ENCODE measurements at regions not wholly inside any gene's neighbourhood (a gene's known extent, or its start where the extent isn't known, plus 50 kb on each side); places are given as distances from the start of the nearest gene placed in this dataset.

- no peak for DNase-seq (ENCODE audit: low read depth in 1 of 2, low spot score in 1 of 2)
- Histone ChIP-seq H3K27me3 (no peaks in the 10 kb centered on the region), H3K36me3 (no peaks in the 10 kb centered on the region), H3K4me3 (no peak overlapping the region), H3K27ac (no peak overlapping the region), H3K9me3 (ENCODE audit: low read depth) (no peaks in the 10 kb centered on the region), H3K4me1 (ENCODE audit: low read depth) (no peaks in the 10 kb centered on the region)
- no peak for TF ChIP-seq CTCF (IDR thresholded peaks at IDR 0.05; ENCODE audit: low read depth, low read length)
Observed at GRCh38 chr11:24357620-24358410, 139.0 kb upstream of the LUZP2 start.

GRCh38 chr11:24372491-24372890 lies 124.4 kb upstream of the LUZP2 start:
- no peak for TF ChIP-seq CTCF (IDR thresholded peaks at IDR 0.05; ENCODE audit: low read depth, low read length)
- Histone ChIP-seq H3K4me1 (ENCODE audit: low read depth) (no peaks in the 10 kb centered on the region), H3K9me3 (ENCODE audit: low read depth) (no peaks in the 10 kb centered on the region), H3K27ac (no peak overlapping the region), H3K36me3 (no peaks in the 10 kb centered on the region), H3K4me3 (no peak overlapping the region), H3K27me3 (no peaks in the 10 kb centered on the region)
- DNase-seq (ENCODE audit: low read depth in 1 of 2, low spot score in 1 of 2), result no peak

GRCh38 chr11:24373516-24373915 lies 123.3 kb upstream of the LUZP2 start:
- Histone ChIP-seq H3K9me3 (ENCODE audit: low read depth) (no peaks in the 10 kb centered on the region), H3K4me3 (no peak overlapping the region), H3K27me3 (no peaks in the 10 kb centered on the region), H3K36me3 (no peaks in the 10 kb centered on the region), H3K27ac (no peak overlapping the region), H3K4me1 (ENCODE audit: low read depth) (no peaks in the 10 kb centered on the region)
- DNase-seq (ENCODE audit: low read depth in 1 of 2, low spot score in 1 of 2), result no peak
- TF ChIP-seq CTCF (IDR thresholded peaks at IDR 0.05; ENCODE audit: low read depth, low read length), result no peak

GRCh38 chr11:24375351-24375750 lies 121.5 kb upstream of the LUZP2 start:
- no peak overlapping the region for H3K4me3 ChIP-seq
- no peak for TF ChIP-seq CTCF (IDR thresholded peaks at IDR 0.05; ENCODE audit: low read depth, low read length)
- no peak for DNase-seq (ENCODE audit: low read depth in 1 of 2, low spot score in 1 of 2)
- H3K36me3 ChIP-seq, result no peaks in the 10 kb centered on the region
- no peaks in the 10 kb centered on the region for H3K27me3 ChIP-seq
- H3K4me1 ChIP-seq (ENCODE audit: low read depth), result no peaks in the 10 kb centered on the region
- H3K27ac ChIP-seq, result no peak overlapping the region
- H3K9me3 ChIP-seq (ENCODE audit: low read depth), result no peaks in the 10 kb centered on the region

GRCh38 chr11:24375931-24376330 lies 120.9 kb upstream of the LUZP2 start:
- TF ChIP-seq CTCF (IDR thresholded peaks at IDR 0.05; ENCODE audit: low read depth, low read length), result no peak
- H3K27ac ChIP-seq, result no peak overlapping the region
- no peaks in the 10 kb centered on the region for H3K4me1 ChIP-seq (ENCODE audit: low read depth)
- peak in 1 of 2 donors; percentile 40 for DNase-seq (ENCODE audit: low read depth in 1 of 2, low spot score in 1 of 2)
- H3K36me3 ChIP-seq, result no peaks in the 10 kb centered on the region
- H3K9me3 ChIP-seq (ENCODE audit: low read depth), result no peaks in the 10 kb centered on the region
- no peak overlapping the region for H3K4me3 ChIP-seq
- no peaks in the 10 kb centered on the region for H3K27me3 ChIP-seq

Measured in cardiac muscle cell (in vitro differentiated cells and primary cell).